ENCODE measurements at regions not wholly inside any gene's neighbourhood (a gene's known extent, or its start where the extent isn't known, plus 50 kb on each side); places are given as distances from the start of the nearest gene placed in this dataset.

- Histone ChIP-seq H3K4me2 (ENCODE audit: low read depth, low read length, poor library complexity, severe bottlenecking) (no peak overlapping the region), H3K9me3 (ENCODE audit: insufficient read depth, low read depth, low read length) (no peaks in the 10 kb centered on the region), H4K20me1 (ENCODE audit: insufficient read depth, low read length, poor library complexity, severe bottlenecking) (no peaks in the 10 kb centered on the region), H3K9ac (ENCODE audit: low read depth, low read length, poor library complexity, severe bottlenecking) (no peak overlapping the region), H3K4me3 (ENCODE audit: low read length, poor library complexity, severe bottlenecking) (no peak overlapping the region), H3K27me3 (ENCODE audit: insufficient read depth, low read length, poor library complexity, severe bottlenecking) (no peaks in the 10 kb centered on the region), H2AFZ (ENCODE audit: low read length) (no peak overlapping the region), H3K36me3 (ENCODE audit: insufficient read depth, low read length) (no peaks in the 10 kb centered on the region), H3K9me2 (replicated peaks; ENCODE audit: low read depth, low read length) (no peaks in the 10 kb centered on the region), H3F3A (ENCODE audit: low read depth) (no peaks in the 10 kb centered on the region), H3K4me1 (ENCODE audit: insufficient read depth, low read length, poor library complexity, severe bottlenecking) (no peaks in the 10 kb centered on the region), H3K79me2 (ENCODE audit: insufficient read depth, low read length) (no peaks in the 10 kb centered on the region)
- TF ChIP-seq EZH2phosphoT487 (IDR thresholded peaks at IDR 0.05; ENCODE audit: borderline replicate concordance): no peak
- no peak for TF ChIP-seq CTCF (conservative IDR thresholded peaks at IDR 0.05; ENCODE audit: low read length)
These were observed 281.6 kb downstream of the HGF start for GRCh38 chr7:81488210-81488609.

GRCh38 chr7:81487516-81487915 is 282.3 kb downstream of the HGF start:
- Histone ChIP-seq H2AFZ (ENCODE audit: low read length) (no peak overlapping the region), H3K9ac (ENCODE audit: low read depth, low read length, poor library complexity, severe bottlenecking) (no peak overlapping the region), H3K36me3 (ENCODE audit: insufficient read depth, low read length) (no peaks in the 10 kb centered on the region), H3K9me2 (replicated peaks; ENCODE audit: low read depth, low read length) (no peaks in the 10 kb centered on the region), H4K20me1 (ENCODE audit: insufficient read depth, low read length, poor library complexity, severe bottlenecking) (no peaks in the 10 kb centered on the region), H3K27me3 (ENCODE audit: insufficient read depth, low read length, poor library complexity, severe bottlenecking) (no peaks in the 10 kb centered on the region), H3F3A (ENCODE audit: low read depth) (no peaks in the 10 kb centered on the region), H3K9me3 (ENCODE audit: insufficient read depth, low read depth, low read length) (no peaks in the 10 kb centered on the region), H3K4me3 (ENCODE audit: low read length, poor library complexity, severe bottlenecking) (no peak overlapping the region), H3K4me1 (ENCODE audit: insufficient read depth, low read length, poor library complexity, severe bottlenecking) (no peaks in the 10 kb centered on the region), H3K4me2 (ENCODE audit: low read depth, low read length, poor library complexity, severe bottlenecking) (no peak overlapping the region), H3K79me2 (ENCODE audit: insufficient read depth, low read length) (no peaks in the 10 kb centered on the region)
- TF ChIP-seq CTCF (conservative IDR thresholded peaks at IDR 0.05; ENCODE audit: low read length) (no peak), EZH2phosphoT487 (IDR thresholded peaks at IDR 0.05; ENCODE audit: borderline replicate concordance) (no peak)

GRCh38 chr7:81484261-81484660 is 285.6 kb downstream of the HGF start:
- H3K36me3 ChIP-seq (ENCODE audit: insufficient read depth, low read length): no peaks in the 10 kb centered on the region
- H3K4me1 ChIP-seq (ENCODE audit: insufficient read depth, low read length, poor library complexity, severe bottlenecking): no peaks in the 10 kb centered on the region
- H3K9ac ChIP-seq (ENCODE audit: low read depth, low read length, poor library complexity, severe bottlenecking): no peak overlapping the region
- no peaks in the 10 kb centered on the region for H4K20me1 ChIP-seq (ENCODE audit: insufficient read depth, low read length, poor library complexity, severe bottlenecking)
- H3K4me3 ChIP-seq (ENCODE audit: low read length, poor library complexity, severe bottlenecking): no peak overlapping the region
- H3K79me2 ChIP-seq (ENCODE audit: insufficient read depth, low read length): no peaks in the 10 kb centered on the region
- no peaks in the 10 kb centered on the region for H3K27me3 ChIP-seq (ENCODE audit: insufficient read depth, low read length, poor library complexity, severe bottlenecking)
- H2AFZ ChIP-seq (ENCODE audit: low read length): no peak overlapping the region
- TF ChIP-seq CTCF (conservative IDR thresholded peaks at IDR 0.05; ENCODE audit: low read length) (no peak), EZH2phosphoT487 (IDR thresholded peaks at IDR 0.05; ENCODE audit: borderline replicate concordance) (no peak)
- no peaks in the 10 kb centered on the region for H3K9me2 ChIP-seq (replicated peaks; ENCODE audit: low read depth, low read length)
- no peak overlapping the region for H3K4me2 ChIP-seq (ENCODE audit: low read depth, low read length, poor library complexity, severe bottlenecking)
- no peaks in the 10 kb centered on the region for H3K9me3 ChIP-seq (ENCODE audit: insufficient read depth, low read depth, low read length)
- no peaks in the 10 kb centered on the region for H3F3A ChIP-seq (ENCODE audit: low read depth)
